ENCODE measurements at regions not wholly inside any gene's neighbourhood (a gene's known extent, or its start where the extent isn't known, plus 50 kb on each side); places are given as distances from the start of the nearest gene placed in this dataset.

- no peak for TF ChIP-seq CTCF (IDR thresholded peaks at IDR 0.05)
- no peak for TF ChIP-seq POLR2AphosphoS5 (IDR thresholded peaks at IDR 0.05; ENCODE audit: low read depth, low read length)
These were observed 105.8 kb upstream of the SLC5A12 start for GRCh38 chr11:26827567-26828081.

Data from Panc1 (cell line).